K562 (cell line): ENCODE measurements at regions not wholly inside any gene's neighbourhood (a gene's known extent, or its start where the extent isn't known, plus 50 kb on each side); places are given as distances from the start of the nearest gene placed in this dataset.

Experiments
- ETS2 ChIP-seq: IDR thresholded peaks from 2 replicates; pipeline ENCODE4 v1.6.1; 2016; ENCODE audit warnings: borderline replicate concordance, missing genetic modification characterization, mild to moderate bottlenecking, moderate library complexity, missing compliant biosample characterization; ENCODE audit not compliant: poor library complexity, severe bottlenecking
- EZH2 ChIP-seq: IDR thresholded peaks from 2 replicates; pipeline ENCODE4 v1.6.1; 2012; ENCODE audit warnings: low read depth, mild to moderate bottlenecking, inconsistent platforms, low read length, borderline replicate concordance
- NFYB ChIP-seq: IDR thresholded peaks from 2 replicates; pipeline ENCODE4 v1.6.1; 2011; ENCODE audit warnings: mild to moderate bottlenecking, moderate library complexity; ENCODE audit not compliant: insufficient read length; ENCODE audit errors: extremely low read depth
- PHF8 ChIP-seq: fragments of 200-600 bp; sonication (generic); IDR thresholded peaks from 2 replicates; pipeline ENCODE4 v1.6.1; 2012; ENCODE audit warnings: mixed run types, mild to moderate bottlenecking, inconsistent platforms, low read length, moderate library complexity, borderline replicate concordance
- RBBP5 ChIP-seq: fragments of 200-600 bp; sonication (generic); IDR thresholded peaks from 2 replicates; pipeline ENCODE4 v1.6.1; 2012; ENCODE audit warnings: borderline replicate concordance, mild to moderate bottlenecking, low read length, control low read depth, inconsistent platforms; ENCODE audit not compliant: insufficient read depth, poor library complexity, severe bottlenecking
- RNF2 ChIP-seq: sonication (generic); IDR thresholded peaks from 2 replicates; pipeline ENCODE4 v1.6.1; 2016
- TF ChIP-seq, protein P1 (sequence below): sonication (generic); formaldehyde crosslinking; IDR thresholded peaks from 2 replicates; pipeline ENCODE4 v1.8.1; 2023; ENCODE audit warnings: mild to moderate bottlenecking, missing genetic modification reagents
- TF ChIP-seq, protein P2 (sequence below): sonication (generic); formaldehyde crosslinking; IDR thresholded peaks from 2 replicates; pipeline ENCODE4 v1.8.1; 2022; ENCODE audit warnings: missing genetic modification reagents

DNA sequence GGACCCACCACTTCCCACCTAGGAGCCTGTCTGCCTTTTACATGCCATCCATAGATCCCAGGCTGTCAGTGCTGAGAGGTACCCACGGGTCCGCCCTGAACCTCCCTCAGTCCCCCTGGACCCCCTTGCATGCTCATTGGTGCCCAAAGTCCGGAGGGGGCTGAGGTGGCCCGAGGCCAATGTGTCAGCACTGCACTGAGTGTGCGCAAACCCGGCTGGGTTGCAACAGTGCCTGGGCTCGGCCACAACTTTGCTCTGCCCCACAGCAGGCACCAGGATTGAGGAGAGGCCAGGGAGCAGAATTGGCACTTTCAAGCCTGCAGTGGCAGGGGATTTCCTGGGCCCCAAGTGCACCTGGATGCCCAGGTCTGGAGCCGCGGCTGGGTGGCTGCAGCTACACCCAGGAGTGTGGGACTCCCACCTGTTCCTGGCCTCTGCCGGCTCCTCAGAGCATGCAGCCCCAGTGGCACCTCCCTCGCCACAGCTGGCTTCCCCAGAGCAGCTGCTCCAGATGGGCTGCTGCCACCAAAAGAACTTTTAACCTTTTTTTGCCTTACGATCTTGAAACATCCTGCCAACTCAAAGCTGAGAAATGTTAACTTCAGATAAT, 837.0 kb downstream of the SLITRK6 start:
- TF ChIP-seq PHF8, result no peak
- no peak for TF ChIP-seq NFYB
- TF ChIP-seq ETS2 (tag), result no peak
- TF ChIP-seq, protein P1, sequence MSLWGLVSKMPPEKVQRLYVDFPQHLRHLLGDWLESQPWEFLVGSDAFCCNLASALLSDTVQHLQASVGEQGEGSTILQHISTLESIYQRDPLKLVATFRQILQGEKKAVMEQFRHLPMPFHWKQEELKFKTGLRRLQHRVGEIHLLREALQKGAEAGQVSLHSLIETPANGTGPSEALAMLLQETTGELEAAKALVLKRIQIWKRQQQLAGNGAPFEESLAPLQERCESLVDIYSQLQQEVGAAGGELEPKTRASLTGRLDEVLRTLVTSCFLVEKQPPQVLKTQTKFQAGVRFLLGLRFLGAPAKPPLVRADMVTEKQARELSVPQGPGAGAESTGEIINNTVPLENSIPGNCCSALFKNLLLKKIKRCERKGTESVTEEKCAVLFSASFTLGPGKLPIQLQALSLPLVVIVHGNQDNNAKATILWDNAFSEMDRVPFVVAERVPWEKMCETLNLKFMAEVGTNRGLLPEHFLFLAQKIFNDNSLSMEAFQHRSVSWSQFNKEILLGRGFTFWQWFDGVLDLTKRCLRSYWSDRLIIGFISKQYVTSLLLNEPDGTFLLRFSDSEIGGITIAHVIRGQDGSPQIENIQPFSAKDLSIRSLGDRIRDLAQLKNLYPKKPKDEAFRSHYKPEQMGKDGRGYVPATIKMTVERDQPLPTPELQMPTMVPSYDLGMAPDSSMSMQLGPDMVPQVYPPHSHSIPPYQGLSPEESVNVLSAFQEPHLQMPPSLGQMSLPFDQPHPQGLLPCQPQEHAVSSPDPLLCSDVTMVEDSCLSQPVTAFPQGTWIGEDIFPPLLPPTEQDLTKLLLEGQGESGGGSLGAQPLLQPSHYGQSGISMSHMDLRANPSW (CRISPR knock-in tag), result no peak
- no peak for TF ChIP-seq RNF2
- TF ChIP-seq EZH2, result no peak
- no peak for TF ChIP-seq RBBP5
- TF ChIP-seq, protein P2, sequence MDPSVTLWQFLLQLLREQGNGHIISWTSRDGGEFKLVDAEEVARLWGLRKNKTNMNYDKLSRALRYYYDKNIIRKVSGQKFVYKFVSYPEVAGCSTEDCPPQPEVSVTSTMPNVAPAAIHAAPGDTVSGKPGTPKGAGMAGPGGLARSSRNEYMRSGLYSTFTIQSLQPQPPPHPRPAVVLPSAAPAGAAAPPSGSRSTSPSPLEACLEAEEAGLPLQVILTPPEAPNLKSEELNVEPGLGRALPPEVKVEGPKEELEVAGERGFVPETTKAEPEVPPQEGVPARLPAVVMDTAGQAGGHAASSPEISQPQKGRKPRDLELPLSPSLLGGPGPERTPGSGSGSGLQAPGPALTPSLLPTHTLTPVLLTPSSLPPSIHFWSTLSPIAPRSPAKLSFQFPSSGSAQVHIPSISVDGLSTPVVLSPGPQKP (CRISPR knock-in tag), result no peak
